LNCaP clone FGC (cell line): ENCODE measurements at regions not wholly inside any gene's neighbourhood (a gene's known extent, or its start where the extent isn't known, plus 50 kb on each side); places are given as distances from the start of the nearest gene placed in this dataset.

Source experiments
- DNase-seq: peaks from one replicate; pipeline ENCODE4 v3.0.0-alpha.2; 2011; ENCODE audit warnings: low read depth
- H3K4me3 ChIP-seq: 2 replicates; pipeline ENCODE4 v1.5.1; 2011; ENCODE audit warnings: mild to moderate bottlenecking, low read depth, low read length, control low read depth
- CTCF ChIP-seq: IDR thresholded peaks from 2 replicates; pipeline ENCODE4 v1.5.1; 2012; ENCODE audit warnings: mild to moderate bottlenecking; ENCODE audit not compliant: control insufficient read depth, insufficient read depth; ENCODE audit errors: extremely low read depth

GRCh38 chr6:4511641-4512020, 264.6 kb upstream of the CDYL start:
- TF ChIP-seq CTCF = no peak
- no peak for DNase-seq
- no peak overlapping the region for H3K4me3 ChIP-seq

GRCh38 chr6:4510906-4511640, 265.1 kb upstream of the CDYL start:
- no peak for TF ChIP-seq CTCF
- H3K4me3 ChIP-seq = no peak overlapping the region
- DNase-seq = no peak

GRCh38 chr6:4510317-4510716, 265.9 kb upstream of the CDYL start:
- no peak overlapping the region for H3K4me3 ChIP-seq
- no peak for TF ChIP-seq CTCF
- DNase-seq = no peak

- TF ChIP-seq CTCF = no peak
- DNase-seq = no peak
- H3K4me3 ChIP-seq = no peak overlapping the region
Measured at GRCh38 chr6:4509506-4509905, 266.7 kb upstream of the CDYL start.

- no peak for DNase-seq
- no peak overlapping the region for H3K4me3 ChIP-seq
- no peak for TF ChIP-seq CTCF
Measured at GRCh38 chr6:4506792-4507191, 269.4 kb upstream of the CDYL start.

- H3K4me3 ChIP-seq = no peak overlapping the region
- TF ChIP-seq CTCF = no peak
- DNase-seq = no peak
Measured at GRCh38 chr6:4506223-4506622, 270.0 kb upstream of the CDYL start.

- DNase-seq = no peak
- TF ChIP-seq CTCF = no peak
- H3K4me3 ChIP-seq = no peak overlapping the region
Measured at GRCh38 chr6:4504700-4505099, 271.5 kb upstream of the CDYL start.
